ENCODE measurements at regions not wholly inside any gene's neighbourhood (a gene's known extent, or its start where the extent isn't known, plus 50 kb on each side); places are given as distances from the start of the nearest gene placed in this dataset.
"Not testable (repeated sequence)": the region's sequence is repeated elsewhere in the genome, so short reads cannot be mapped to it uniquely, and the experiment has no call there.

- DNase-seq, result no peak
Observed at GRCh38 chrX:122092360-122092759, 1045.0 kb downstream of the GLUD2 start.

- no peak for DNase-seq
Observed at GRCh38 chrX:122092978-122093377, 1045.6 kb downstream of the GLUD2 start.

GRCh38 chrX:122094611-122095010, 1047.2 kb downstream of the GLUD2 start:
- no peak for DNase-seq

- no peak for DNase-seq
Observed at GRCh38 chrX:122113376-122113775, 1066.0 kb downstream of the GLUD2 start.

- DNase-seq, result no peak
Observed at GRCh38 chrX:122113896-122114295, 1066.5 kb downstream of the GLUD2 start.

- DNase-seq, result no peak
Observed at GRCh38 chrX:122115604-122116003, 1068.2 kb downstream of the GLUD2 start.

- DNase-seq, result no peak
Observed at GRCh38 chrX:122119361-122119760, 1064.7 kb upstream of the GRIA3 start.

GRCh38 chrX:122122274-122122673, 1061.8 kb upstream of the GRIA3 start:
- no peak for DNase-seq

GRCh38 chrX:122133478-122133877, 1050.6 kb upstream of the GRIA3 start:
- DNase-seq, result no peak

GRCh38 chrX:122134291-122134690, 1049.8 kb upstream of the GRIA3 start:
- DNase-seq, result no peak

GRCh38 chrX:122135070-122135469, 1049.0 kb upstream of the GRIA3 start:
- no peak for DNase-seq

GRCh38 chrX:122140219-122140618, 1043.9 kb upstream of the GRIA3 start:
- DNase-seq, result not testable (repeated sequence)

GRCh38 chrX:122154019-122154418, 1030.1 kb upstream of the GRIA3 start:
- no peak for DNase-seq

- DNase-seq, result no peak
Observed at GRCh38 chrX:122168241-122168640, 1015.8 kb upstream of the GRIA3 start.

- DNase-seq, result no peak
Observed at GRCh38 chrX:122184791-122185190, 999.3 kb upstream of the GRIA3 start.

GRCh38 chrX:122187069-122187713, 996.9 kb upstream of the GRIA3 start:
- no peak for DNase-seq

- no peak for DNase-seq
Observed at GRCh38 chrX:122188751-122189150, 995.3 kb upstream of the GRIA3 start.

GRCh38 chrX:122196343-122196742, 987.7 kb upstream of the GRIA3 start:
- DNase-seq, result no peak

GRCh38 chrX:122203399-122203798, 980.7 kb upstream of the GRIA3 start:
- DNase-seq, result no peak

- no peak for DNase-seq
Observed at GRCh38 chrX:122218666-122219065, 965.4 kb upstream of the GRIA3 start.

GRCh38 chrX:122219226-122219625, 964.9 kb upstream of the GRIA3 start:
- DNase-seq, result no peak

- DNase-seq, result no peak
Observed at GRCh38 chrX:122219735-122220134, 964.3 kb upstream of the GRIA3 start.

GRCh38 chrX:122220644-122221373, 963.3 kb upstream of the GRIA3 start:
- no peak for DNase-seq

- not testable (repeated sequence) for DNase-seq
Observed at GRCh38 chrX:122221810-122222209, 962.3 kb upstream of the GRIA3 start.

- not testable (repeated sequence) for DNase-seq
Observed at GRCh38 chrX:122224137-122224536, 959.9 kb upstream of the GRIA3 start.

All from GDM1 (cell line).